PFSK-1 (cell line): ENCODE measurements at regions not wholly inside any gene's neighbourhood (a gene's known extent, or its start where the extent isn't known, plus 50 kb on each side); places are given as distances from the start of the nearest gene placed in this dataset.

Source experiments
- FOXP2 ChIP-seq: optimal IDR thresholded peaks from 2 replicates; pipeline ENCODE3; 2011; ENCODE audit warnings: borderline replicate concordance, control low read depth, inconsistent platforms; ENCODE audit not compliant: insufficient read depth; ENCODE audit errors: extremely low read length, extremely low read depth
- POLR2AphosphoS5 ChIP-seq: IDR thresholded peaks from 2 replicates; pipeline ENCODE4 v1.6.1; 2012; ENCODE audit warnings: low read depth, mild to moderate bottlenecking, control low read depth, low read length, moderate library complexity
- SIN3A ChIP-seq: IDR thresholded peaks from 2 replicates; pipeline ENCODE4 v1.6.1; 2012; ENCODE audit warnings: mild to moderate bottlenecking, low read length, moderate library complexity, borderline replicate concordance; ENCODE audit not compliant: insufficient read depth
- TAF1 ChIP-seq: IDR thresholded peaks from 2 replicates; pipeline ENCODE4 v1.6.1; 2012; ENCODE audit warnings: low read length, control low read depth, borderline replicate concordance; ENCODE audit not compliant: insufficient read depth
- TF ChIP-seq, protein P1 (sequence below), 2 experiments: IDR thresholded peaks; 2 replicates each; pipeline versions ENCODE4 v1.6.1 to v1.8.0; 2011 to 2012; ENCODE audit warnings: low read depth in 2 of 2, low read length in 2 of 2, control low read depth in 1 of 2, inconsistent platforms in 1 of 2, mild to moderate bottlenecking in 1 of 2, moderate library complexity in 1 of 2; ENCODE audit not compliant: insufficient read depth in 1 of 2

DNA sequence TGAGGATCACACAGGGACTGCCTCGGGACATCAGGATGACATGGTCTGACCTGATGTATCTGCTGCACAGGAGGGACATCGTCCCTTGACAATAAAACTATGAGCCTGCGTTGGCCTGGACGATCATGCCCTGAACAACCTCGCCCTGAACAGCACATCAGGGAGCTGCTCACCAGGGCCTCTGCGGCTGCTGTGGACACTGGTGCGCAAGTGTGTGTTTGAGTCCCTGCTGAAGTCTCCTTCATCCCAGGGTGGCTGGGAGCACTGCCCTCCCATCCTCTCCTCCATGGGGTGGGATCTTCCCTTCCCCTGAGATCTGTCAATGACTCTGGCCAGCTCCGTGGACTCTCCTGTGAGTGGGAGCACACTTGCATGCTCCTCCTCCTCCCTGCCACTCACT lies 257.8 kb downstream of the RBFOX3 start:
- TF ChIP-seq POLR2AphosphoS5 = no peak
- TF ChIP-seq, protein P1, sequence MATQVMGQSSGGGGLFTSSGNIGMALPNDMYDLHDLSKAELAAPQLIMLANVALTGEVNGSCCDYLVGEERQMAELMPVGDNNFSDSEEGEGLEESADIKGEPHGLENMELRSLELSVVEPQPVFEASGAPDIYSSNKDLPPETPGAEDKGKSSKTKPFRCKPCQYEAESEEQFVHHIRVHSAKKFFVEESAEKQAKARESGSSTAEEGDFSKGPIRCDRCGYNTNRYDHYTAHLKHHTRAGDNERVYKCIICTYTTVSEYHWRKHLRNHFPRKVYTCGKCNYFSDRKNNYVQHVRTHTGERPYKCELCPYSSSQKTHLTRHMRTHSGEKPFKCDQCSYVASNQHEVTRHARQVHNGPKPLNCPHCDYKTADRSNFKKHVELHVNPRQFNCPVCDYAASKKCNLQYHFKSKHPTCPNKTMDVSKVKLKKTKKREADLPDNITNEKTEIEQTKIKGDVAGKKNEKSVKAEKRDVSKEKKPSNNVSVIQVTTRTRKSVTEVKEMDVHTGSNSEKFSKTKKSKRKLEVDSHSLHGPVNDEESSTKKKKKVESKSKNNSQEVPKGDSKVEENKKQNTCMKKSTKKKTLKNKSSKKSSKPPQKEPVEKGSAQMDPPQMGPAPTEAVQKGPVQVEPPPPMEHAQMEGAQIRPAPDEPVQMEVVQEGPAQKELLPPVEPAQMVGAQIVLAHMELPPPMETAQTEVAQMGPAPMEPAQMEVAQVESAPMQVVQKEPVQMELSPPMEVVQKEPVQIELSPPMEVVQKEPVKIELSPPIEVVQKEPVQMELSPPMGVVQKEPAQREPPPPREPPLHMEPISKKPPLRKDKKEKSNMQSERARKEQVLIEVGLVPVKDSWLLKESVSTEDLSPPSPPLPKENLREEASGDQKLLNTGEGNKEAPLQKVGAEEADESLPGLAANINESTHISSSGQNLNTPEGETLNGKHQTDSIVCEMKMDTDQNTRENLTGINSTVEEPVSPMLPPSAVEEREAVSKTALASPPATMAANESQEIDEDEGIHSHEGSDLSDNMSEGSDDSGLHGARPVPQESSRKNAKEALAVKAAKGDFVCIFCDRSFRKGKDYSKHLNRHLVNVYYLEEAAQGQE (IDR thresholded peaks at IDR 0.05; ENCODE audit: insufficient read depth in 1 of 2, low read depth in 2 of 2, low read length in 2 of 2) = no peak
- TF ChIP-seq SIN3A = no peak
- TF ChIP-seq TAF1 = no peak
- no peak for TF ChIP-seq FOXP2
